Activated CD4-positive, alpha-beta T cell treated with anti-CD3 and anti-CD28 coated beads, Interleukin-2, amount 50 U/mL, for 24 hours (primary cell): ENCODE measurements at regions not wholly inside any gene's neighbourhood (a gene's known extent, or its start where the extent isn't known, plus 50 kb on each side); places are given as distances from the start of the nearest gene placed in this dataset.
"Not testable (repeated sequence)": the region's sequence is repeated elsewhere in the genome, so short reads cannot be mapped to it uniquely, and the experiment has no call there.

ENCODE experiments used
- DNase-seq, 2 donors: peaks; one replicate each; pipeline ENCODE4 v3.0.0-alpha.2; 2020; ENCODE audit warnings: low read depth in 1 of 2, low spot score in 1 of 2

DNA sequence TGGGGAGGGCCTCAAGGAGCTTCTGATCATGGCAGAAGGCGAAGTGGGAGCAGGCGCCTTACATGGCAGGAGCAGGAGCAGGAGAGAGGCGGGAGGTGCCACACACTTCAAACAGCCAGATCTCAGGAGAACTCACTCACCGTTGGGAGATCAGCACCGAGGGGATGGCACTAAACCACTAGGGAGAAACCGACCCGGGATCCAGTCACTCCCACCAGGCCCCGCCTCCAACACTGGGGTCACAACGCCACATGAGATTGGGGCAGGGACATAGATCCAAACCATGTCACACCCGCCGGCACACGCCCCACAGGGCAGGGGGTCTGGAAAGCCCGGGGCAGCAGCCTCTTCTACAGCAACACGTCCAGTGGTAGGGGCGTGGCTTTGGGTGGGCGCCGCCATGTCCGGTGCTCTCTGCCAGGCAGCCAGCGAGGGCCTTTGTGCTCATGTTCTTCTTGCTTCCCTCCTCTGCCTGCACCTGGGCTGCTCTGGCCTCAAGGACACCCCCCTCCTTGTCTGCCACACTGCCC is 233.8 kb upstream of the SHH start:
- DNase-seq = no peak

- DNase-seq = no peak
Measured at GRCh38 chr7:156043416-156044178, 231.3 kb upstream of the SHH start.

DNA sequence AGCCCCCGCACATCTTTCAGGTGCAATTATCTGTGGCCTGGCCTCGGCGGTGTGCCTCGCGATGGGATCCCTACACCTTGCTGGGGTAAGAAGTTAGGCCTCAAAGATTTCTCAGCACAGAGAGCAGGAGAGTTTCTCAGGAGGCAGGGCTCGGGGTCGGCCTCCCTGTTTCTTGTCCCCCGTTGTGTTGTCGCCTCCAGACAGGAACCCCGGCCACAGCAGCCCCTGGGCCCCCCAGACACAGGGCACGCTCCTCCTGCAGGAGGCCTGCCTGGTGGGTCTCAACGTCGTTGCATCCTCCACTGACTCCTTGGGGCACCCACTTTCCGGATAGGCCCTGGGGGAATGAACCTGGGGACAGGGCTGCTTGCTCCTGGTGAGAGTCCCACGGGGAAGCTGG is 229.1 kb upstream of the SHH start:
- no peak for DNase-seq

DNA sequence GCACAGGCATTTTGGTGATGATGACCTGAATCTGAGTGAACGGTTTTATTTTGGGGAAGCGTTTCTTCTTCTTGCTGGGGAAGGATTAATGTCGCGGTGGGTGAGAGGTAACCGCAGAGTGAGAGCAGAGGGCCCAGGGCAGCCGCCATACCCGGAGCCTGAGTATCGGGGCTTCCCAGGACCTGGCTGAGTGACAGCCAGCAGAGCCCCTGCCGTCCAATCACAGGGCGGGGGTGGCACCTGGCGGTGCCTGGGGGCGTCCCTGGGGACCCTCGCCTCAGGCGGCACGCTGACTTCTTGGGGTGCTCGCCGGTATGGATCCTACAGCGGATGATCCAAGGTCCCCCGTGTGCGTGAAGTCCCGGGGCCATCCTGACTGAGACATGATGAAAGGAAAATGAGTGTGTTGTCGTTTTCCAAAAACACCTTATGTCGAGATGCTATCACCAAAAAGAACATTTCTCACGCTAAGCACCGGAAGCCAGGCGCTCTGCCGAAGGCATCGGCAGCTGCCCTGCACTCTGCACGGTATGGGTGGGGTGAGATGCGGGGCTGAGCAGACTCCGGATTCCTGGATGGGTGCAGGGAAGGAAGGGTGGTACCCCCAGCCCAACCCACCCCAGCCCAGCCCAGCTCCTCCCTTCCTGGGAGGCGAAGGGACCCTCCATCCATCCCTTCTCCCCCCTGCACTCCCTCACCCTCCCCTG is 227.9 kb upstream of the SHH start:
- no peak for DNase-seq

- DNase-seq = no peak
Measured at GRCh38 chr7:156039194-156039593, 226.9 kb upstream of the SHH start.

GRCh38 chr7:156038345-156038744 is 226.1 kb upstream of the SHH start:
- no peak for DNase-seq

- DNase-seq = no peak
Measured at GRCh38 chr7:156036153-156036552, 223.9 kb upstream of the SHH start.

DNA sequence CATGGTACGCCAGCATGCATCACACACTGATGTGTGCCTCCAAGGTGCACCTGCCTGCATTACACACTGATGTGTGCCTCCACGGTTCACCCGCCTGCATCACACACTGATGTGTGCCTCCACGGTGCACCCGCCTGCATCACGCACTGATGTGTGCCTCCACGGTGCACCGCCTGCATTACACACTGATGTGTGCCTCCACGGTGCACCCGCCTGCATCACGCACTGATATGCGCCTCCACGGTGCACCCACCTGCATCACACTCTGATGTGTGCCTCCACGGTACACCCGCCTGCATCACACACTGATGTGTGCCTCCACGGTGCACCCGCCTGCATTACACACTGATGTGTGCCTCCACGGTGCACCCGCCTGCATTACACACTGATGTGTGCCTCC is 223.1 kb upstream of the SHH start:
- DNase-seq = not testable (repeated sequence)

DNA sequence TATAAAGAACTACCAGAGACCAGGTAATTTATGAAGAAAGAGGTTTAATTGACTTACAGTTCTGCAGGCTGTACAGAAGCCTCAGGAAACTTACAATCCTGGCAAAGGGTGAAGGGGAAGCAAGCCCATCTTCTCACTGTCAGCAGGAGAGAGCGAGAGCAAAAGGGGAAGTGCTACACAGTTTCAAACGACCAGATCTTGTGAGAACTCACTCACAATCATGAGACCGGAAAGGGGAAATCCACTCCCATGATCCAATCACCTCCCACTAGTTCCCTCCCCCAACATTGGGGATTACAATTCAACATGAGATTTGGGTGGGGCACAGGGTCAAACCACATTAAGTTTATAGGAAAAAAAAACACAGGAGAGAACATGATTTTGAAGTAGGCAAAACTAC is 222.1 kb upstream of the SHH start:
- no peak for DNase-seq

GRCh38 chr7:156032973-156033372 is 220.7 kb upstream of the SHH start:
- DNase-seq = no peak

GRCh38 chr7:156031679-156032478 is 219.6 kb upstream of the SHH start:
- DNase-seq = no peak

DNA sequence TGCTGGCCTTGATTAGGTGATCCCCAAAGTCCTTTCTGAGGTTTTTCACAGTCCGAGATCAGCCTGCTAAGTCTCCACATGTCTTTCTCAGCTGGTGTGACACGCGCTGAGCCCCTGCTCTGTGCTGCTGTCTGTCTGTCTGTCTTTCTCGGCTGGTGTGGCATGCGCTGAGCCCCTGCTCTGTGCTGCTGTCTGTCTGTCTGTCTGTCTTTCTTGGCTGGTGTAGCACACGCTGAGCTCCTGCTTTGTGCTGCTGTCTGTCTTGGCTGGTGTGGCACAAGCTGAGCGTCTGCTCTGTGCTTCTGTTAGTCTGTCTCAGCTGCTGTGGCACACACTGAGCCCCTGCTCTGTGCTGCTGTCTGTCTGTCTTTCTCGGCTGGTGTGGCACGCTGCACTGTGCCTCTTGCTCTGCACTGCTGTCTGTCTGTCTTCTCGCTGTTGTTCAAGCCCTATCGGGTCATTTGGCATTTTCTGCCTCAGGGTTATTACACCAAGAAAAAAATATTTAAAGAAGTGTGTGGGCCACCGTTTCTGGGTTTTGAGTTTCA is 217.3 kb upstream of the SHH start:
- no peak for DNase-seq

DNA sequence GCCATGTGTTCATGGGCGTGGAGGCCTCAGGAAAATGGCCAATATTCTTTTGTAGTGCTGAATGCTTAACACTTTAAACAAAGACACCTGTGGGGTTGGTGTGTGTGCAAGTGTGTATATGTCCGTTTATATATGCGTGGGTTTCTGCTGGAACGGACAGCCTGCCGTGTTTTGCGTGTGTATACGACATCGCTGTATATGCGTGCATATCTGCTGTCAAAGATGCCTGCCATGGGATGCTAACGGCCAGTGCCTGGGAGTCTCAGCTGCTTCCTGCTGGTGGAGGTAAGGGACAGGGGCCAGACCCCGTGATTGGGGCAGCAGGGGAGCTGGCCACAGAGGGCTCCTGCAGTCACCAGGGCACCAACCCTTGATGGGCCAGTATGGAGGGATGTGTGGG is 216.3 kb upstream of the SHH start:
- DNase-seq = no peak

GRCh38 chr7:156027821-156028220 is 215.6 kb upstream of the SHH start:
- no peak for DNase-seq

DNA sequence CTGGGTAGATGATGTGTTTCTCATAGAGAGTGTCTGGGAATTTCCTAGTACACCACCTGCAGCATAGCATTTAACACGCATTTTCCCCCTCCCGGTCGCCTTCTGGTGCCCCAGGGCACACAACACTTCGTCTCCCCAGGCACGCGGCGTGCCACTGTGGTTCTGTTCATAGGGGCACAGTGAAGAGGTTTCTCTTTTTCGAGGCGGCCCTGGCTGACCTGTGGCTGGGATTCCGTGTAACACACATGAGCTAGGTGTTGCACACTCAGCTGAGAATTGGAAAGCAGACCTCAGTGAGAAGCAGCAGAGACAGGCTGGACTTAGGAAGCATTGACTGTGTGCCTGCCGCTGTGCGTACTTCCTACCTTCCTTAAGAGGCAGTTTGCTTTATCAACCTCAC is 214.3 kb upstream of the SHH start:
- DNase-seq = no peak

- DNase-seq = no peak
Measured at GRCh38 chr7:156026076-156026600, 213.9 kb upstream of the SHH start.

- DNase-seq = no peak
Measured at GRCh38 chr7:156025675-156026074, 213.4 kb upstream of the SHH start.

DNA sequence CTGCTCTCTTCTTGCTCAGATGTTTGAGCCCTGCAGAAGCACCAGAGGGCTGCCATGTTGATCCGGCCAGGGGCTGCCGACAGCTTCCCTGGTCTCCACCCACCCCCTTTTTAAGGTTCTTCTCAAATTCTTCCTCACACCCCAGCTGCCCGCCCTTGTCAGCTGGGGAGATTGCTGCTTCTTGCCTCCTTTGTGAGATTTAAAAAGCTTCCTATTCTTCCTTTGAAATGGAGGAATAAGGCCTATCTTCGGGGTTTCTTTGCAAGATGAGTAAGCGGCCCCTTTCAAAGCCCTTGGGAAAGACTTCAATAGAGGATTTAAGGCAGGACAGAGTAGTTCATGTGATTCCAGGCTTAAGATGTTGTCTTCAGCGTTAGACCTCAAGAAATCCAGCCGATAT is 211.9 kb upstream of the SHH start:
- DNase-seq = no peak

DNA sequence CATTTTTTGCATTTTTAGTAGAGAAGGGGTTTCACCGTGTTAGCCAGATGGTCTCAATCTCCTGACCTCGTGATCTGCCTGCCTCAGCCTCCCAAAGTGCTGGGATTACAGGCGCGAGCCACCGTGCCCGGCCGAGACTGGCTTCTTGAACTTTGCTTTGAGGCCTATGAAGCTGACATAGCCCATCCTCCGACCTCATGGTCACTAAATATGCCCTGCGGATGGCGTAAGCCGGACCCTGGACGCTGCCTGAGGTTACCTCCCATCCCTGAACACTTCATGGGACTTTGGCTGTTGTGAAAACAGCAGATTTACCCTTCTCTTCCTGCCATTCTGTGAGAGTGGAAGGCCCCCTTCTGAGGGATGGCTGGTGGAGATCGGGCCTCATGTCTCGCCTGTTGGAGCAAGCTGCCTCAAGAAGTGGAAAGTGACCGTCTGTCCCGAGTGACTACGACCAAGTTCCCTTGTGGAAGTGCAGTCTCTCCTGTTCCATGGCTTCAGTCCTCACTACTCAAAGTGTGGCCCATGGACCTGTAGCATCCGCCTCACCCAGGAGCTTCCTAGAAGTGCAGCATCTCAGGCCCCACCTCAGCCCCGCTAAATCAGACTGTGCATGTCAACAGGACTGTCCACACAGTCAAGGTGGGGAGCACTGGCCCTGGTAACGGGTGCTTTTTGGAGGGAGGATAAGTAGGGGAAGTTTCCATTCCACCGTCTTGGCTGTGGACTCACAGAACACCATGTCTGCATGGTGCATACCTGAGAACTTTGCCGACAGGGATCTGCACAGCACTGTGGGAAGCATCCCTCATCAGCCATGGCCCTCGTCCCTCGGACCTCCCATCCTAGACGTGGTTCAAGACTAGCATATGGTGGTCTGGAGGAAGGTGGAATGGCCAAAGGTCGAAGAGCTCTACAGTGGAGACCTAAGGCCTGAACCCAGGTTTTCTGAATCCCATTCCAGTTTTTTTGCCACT is 210.5 kb upstream of the SHH start:
- DNase-seq = no peak

DNA sequence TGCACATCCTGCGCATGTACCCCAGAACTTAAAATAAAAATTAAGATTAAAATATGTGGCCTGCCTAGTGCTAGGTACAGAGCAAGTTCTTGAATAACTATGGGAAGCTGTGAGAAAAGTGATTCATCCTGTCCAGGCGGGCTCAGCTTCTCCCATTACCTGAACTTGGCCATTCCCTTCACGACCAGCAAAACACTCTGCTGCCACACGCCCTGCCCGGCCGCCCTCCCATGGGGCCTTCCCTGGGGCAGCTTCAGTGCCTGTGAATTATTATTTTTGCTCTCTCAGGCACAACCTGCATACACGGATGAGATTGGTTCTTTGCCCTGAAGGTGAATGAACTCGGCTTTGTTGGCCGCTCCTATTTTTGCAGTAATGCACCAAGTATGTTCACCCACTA is 209.2 kb upstream of the SHH start:
- DNase-seq = no peak
